ENCODE measurements at regions not wholly inside any gene's neighbourhood (a gene's known extent, or its start where the extent isn't known, plus 50 kb on each side); places are given as distances from the start of the nearest gene placed in this dataset.

DNA sequence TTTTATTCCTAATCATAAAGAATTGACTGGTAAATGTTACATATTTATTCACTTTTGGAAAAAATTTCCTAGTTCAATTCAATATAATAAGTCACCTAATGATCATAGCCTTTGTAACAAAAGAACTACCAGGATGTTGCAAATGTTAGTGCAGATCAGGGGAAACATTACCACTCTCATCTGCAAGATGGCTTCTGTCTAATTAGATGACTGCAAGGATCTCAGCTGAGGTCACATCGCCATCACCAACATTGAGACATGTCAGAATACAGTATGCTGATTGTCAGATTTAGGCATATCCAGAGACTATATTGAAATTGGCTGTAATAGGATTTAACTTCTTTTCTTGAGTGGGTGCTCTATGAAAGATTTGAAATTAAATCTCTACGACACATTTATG lies 431.4 kb upstream of the AGTR1 start:
- Histone ChIP-seq H4K8ac (ENCODE audit: low read depth in 2 of 2, low read length in 2 of 2) (no peak overlapping the region), H3K14ac (replicated peaks; ENCODE audit: low read depth, low read length) (no peak overlapping the region), H2BK20ac (ENCODE audit: low read depth, low read length) (no peak overlapping the region), H2BK15ac (ENCODE audit: low read depth, low read length) (no peak overlapping the region), H2AFZ (replicated peaks; ENCODE audit: low read length, poor library complexity) (no peak overlapping the region), H3K9me1 (ENCODE audit: insufficient read depth, low read length) (no peaks in the 10 kb centered on the region), H3K4me1 (ENCODE audit: control insufficient read depth, insufficient read depth, low read length) (no peaks in the 10 kb centered on the region), H3K4ac (ENCODE audit: low read depth, low read length) (no peak overlapping the region), H3K4me2 (ENCODE audit: low read depth, low read length) (no peak overlapping the region), H3K27ac (ENCODE audit: insufficient read depth, low read length) (no peak overlapping the region), H2BK120ac (ENCODE audit: low read depth, low read length) (no peak overlapping the region), H4K20me1 (ENCODE audit: insufficient read depth, low read length) (no peaks in the 10 kb centered on the region), H3K56ac (ENCODE audit: extremely low read depth, insufficient read depth, low read length) (no peak overlapping the region), H3K23ac (ENCODE audit: low read depth, low read length) (no peak overlapping the region), H3K79me1 (ENCODE audit: low read depth in 1 of 2, low read length in 2 of 2) (no peaks in the 10 kb centered on the region), H2AK9ac (replicated peaks; ENCODE audit: low read depth, low read length, poor library complexity) (no peak overlapping the region), H2AK5ac (ENCODE audit: low read depth, low read length) (no peak overlapping the region), H3K9me3 (ENCODE audit: control insufficient read depth, insufficient read depth, low read length) (no peaks in the 10 kb centered on the region), H4K5ac (ENCODE audit: low read depth, low read length) (no peak overlapping the region), H3K9ac (ENCODE audit: low read depth, low read length) (no peak overlapping the region), H4K91ac (ENCODE audit: insufficient read depth, low read depth, low read length) (no peak overlapping the region), H2BK5ac (ENCODE audit: low read depth, low read length, poor library complexity, severe bottlenecking) (no peak overlapping the region), H3K27me3 (ENCODE audit: control insufficient read depth, insufficient read depth, low read length) (no peaks in the 10 kb centered on the region), H3K4me3 (ENCODE audit: insufficient read depth, low read depth, low read length) (no peak overlapping the region), H3K18ac (ENCODE audit: low read depth, low read length) (no peak overlapping the region), H3K36me3 (ENCODE audit: control insufficient read depth, insufficient read depth, low read length) (no peaks in the 10 kb centered on the region)
- TF ChIP-seq CEBPB (IDR thresholded peaks at IDR 0.05; ENCODE audit: low read depth, low read length) (no peak), BHLHE40 (IDR thresholded peaks at IDR 0.05; ENCODE audit: low read depth, low read length) (no peak)
- TF ChIP-seq, protein P1, sequence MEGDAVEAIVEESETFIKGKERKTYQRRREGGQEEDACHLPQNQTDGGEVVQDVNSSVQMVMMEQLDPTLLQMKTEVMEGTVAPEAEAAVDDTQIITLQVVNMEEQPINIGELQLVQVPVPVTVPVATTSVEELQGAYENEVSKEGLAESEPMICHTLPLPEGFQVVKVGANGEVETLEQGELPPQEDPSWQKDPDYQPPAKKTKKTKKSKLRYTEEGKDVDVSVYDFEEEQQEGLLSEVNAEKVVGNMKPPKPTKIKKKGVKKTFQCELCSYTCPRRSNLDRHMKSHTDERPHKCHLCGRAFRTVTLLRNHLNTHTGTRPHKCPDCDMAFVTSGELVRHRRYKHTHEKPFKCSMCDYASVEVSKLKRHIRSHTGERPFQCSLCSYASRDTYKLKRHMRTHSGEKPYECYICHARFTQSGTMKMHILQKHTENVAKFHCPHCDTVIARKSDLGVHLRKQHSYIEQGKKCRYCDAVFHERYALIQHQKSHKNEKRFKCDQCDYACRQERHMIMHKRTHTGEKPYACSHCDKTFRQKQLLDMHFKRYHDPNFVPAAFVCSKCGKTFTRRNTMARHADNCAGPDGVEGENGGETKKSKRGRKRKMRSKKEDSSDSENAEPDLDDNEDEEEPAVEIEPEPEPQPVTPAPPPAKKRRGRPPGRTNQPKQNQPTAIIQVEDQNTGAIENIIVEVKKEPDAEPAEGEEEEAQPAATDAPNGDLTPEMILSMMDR (conservative IDR thresholded peaks at IDR 0.05; ENCODE audit: low read depth, low read length), result no peak
- intact Hi-C loops (cut with micrococcal nuclease), result no loop called here
- ATAC-seq (ENCODE audit: low read depth) (no peak), DNase-seq (no peak)
- CTCF ChIA-PET, result no interaction called here
- POLR2A ChIA-PET (ENCODE audit: unreplicated experiment), result no interaction called here
- WGBS, 2 experiments (ENCODE audit: extremely low coverage in 2 of 2, insufficient read length in 1 of 2), result no CpG with 5 or more reads among the region's 2 CpGs
- in situ Hi-C loops (cut with MboI; ENCODE audit: low sequenced_read_pairs), result no loop called here
- dilution Hi-C loops (cut with HindIII; ENCODE audit: low sequenced_read_pairs, unreplicated experiment), result no loop called here
- BruUV-seq (replicated peaks), result no TSS peak

Measured in IMR-90 (cell line).